Right lobe of liver (tissue), 6 donors: ENCODE measurements at regions not wholly inside any gene's neighbourhood (a gene's known extent, or its start where the extent isn't known, plus 50 kb on each side); places are given as distances from the start of the nearest gene placed in this dataset.

Experiments
- ATAC-seq, 4 donors: fragments of 200-7000 bp; cut with Tn5 transposase; one replicate each; pipeline ENCODE4 v1.9.1; 2020; ENCODE audit warnings: mild to moderate bottlenecking in 4 of 4, moderate library complexity in 4 of 4
- DNase-seq, 3 donors: peaks; one replicate each; pipeline ENCODE4 v3.0.0-alpha.2; 2020
- H3K27ac ChIP-seq, 3 donors: fragments of 200-600 bp; one replicate each; pipeline ENCODE4 v1.8.0; 2022
- H3K27me3 ChIP-seq, 2 donors: fragments of 200-600 bp; one replicate each; pipeline ENCODE4 v1.8.0; 2022
- H3K36me3 ChIP-seq, 4 donors: fragments of 200-600 bp; sonication (generic) in 1 of 4; one replicate each; pipeline versions ENCODE4 v1.5.1 to v1.8.0; 2017 to 2022; ENCODE audit warnings: control low read depth in 1 of 4
- H3K4me1 ChIP-seq, 4 donors: fragments of 200-600 bp; sonication (generic) in 1 of 4; one replicate each; pipeline versions ENCODE4 v1.5.1 to v1.8.0; 2017 to 2022; ENCODE audit warnings: control low read depth in 1 of 4
- H3K4me3 ChIP-seq, 3 donors: fragments of 200-600 bp; one replicate each; pipeline ENCODE4 v1.8.0; 2022
- H3K9me3 ChIP-seq, 4 donors: fragments of 200-600 bp; sonication (generic) in 1 of 4; one replicate each; pipeline versions ENCODE4 v1.5.1 to v1.8.0; 2017 to 2022; ENCODE audit warnings: control low read depth in 1 of 4
- CTCF ChIP-seq, 4 donors: fragments of 200-600 bp in 3 of 4; fragments of 450-650 bp in 1 of 4; IDR thresholded peaks; one replicate each; pipeline versions ENCODE4 v1.5.1 to v1.8.0; 2016 to 2022; ENCODE audit warnings: antibody characterized with exemption in 4 of 4, mild to moderate bottlenecking in 2 of 4
- POLR2A ChIP-seq: fragments of 450-650 bp; IDR thresholded peaks from one replicate; pipeline ENCODE4 v1.6.1; 2017; ENCODE audit warnings: antibody characterized with exemption, mild to moderate bottlenecking
- WGBS: methylation state at CpG from one replicate; pipeline ENCODE4 v1.1.6; 2018; ENCODE audit warnings: low coverage, low lambda C conversion rate; ENCODE audit not compliant: insufficient coverage; ENCODE audit errors: missing lambda C conversion rate; 5-methylcytosine and 5-hydroxymethylcytosine counted together
- intact Hi-C, 2 donors: fragments of 100-400 bp; cut with DNase I; formaldehyde crosslinking; loops; one replicate each; pipeline versions ENCODE4 v1.11.2 to v1.14.1; 2022
- donor health status: DM: no; HTN: yes; CAD: no.
- donor health status: DM: no; HTN: no; CAD: no.
- donor health status: DM: no; HTN: no; CAD: no.
- donor health status: DM: no; HTN: yes; CAD: no.
- donor health status: DM: no; HTN: yes; CAD: no.

- intact Hi-C loops = no loop called here
- H3K4me1 ChIP-seq = no peaks in the 10 kb centered on the region
- no peaks in the 10 kb centered on the region for H3K9me3 ChIP-seq
- no peaks in the 10 kb centered on the region for H3K27me3 ChIP-seq
- peak; percentile 44 to 62 (median 51) for TF ChIP-seq CTCF (IDR thresholded peaks at IDR 0.05)
- TF ChIP-seq POLR2A = no peak
- H3K36me3 ChIP-seq = no peaks in the 10 kb centered on the region
- ATAC-seq (peak; percentile 52 to 73 (median 58)), DNase-seq (no peak)
- no peak overlapping the region for H3K27ac ChIP-seq
- WGBS = 36% methylated on average over 2 of the region's 2 CpGs
- H3K4me3 ChIP-seq = no peak overlapping the region
Observed at GRCh38 chr2:196277002-196277401, 105.6 kb upstream of the STK17B start.

GRCh38 chr2:196278491-196278911 lies 107.1 kb upstream of the STK17B start:
- H3K27me3 ChIP-seq = no peaks in the 10 kb centered on the region
- no peaks in the 10 kb centered on the region for H3K9me3 ChIP-seq
- TF ChIP-seq CTCF (IDR thresholded peaks at IDR 0.05) (no peak), POLR2A (no peak)
- intact Hi-C loops = no loop called here
- H3K36me3 ChIP-seq = no peaks in the 10 kb centered on the region
- H3K4me1 ChIP-seq = no peaks in the 10 kb centered on the region
- DNase-seq (no peak), ATAC-seq (no peak)
- no peak overlapping the region for H3K27ac ChIP-seq
- H3K4me3 ChIP-seq = no peak overlapping the region
- WGBS = 88% methylated on average over 10 of the region's 10 CpGs

GRCh38 chr2:196279541-196279940 lies 108.2 kb upstream of the STK17B start:
- Histone ChIP-seq H3K27me3 (no peaks in the 10 kb centered on the region), H3K4me3 (no peak overlapping the region), H3K27ac (no peak overlapping the region), H3K36me3 (no peaks in the 10 kb centered on the region), H3K9me3 (no peaks in the 10 kb centered on the region), H3K4me1 (no peaks in the 10 kb centered on the region)
- intact Hi-C loops = no loop called here
- TF ChIP-seq CTCF (IDR thresholded peaks at IDR 0.05) (no peak), POLR2A (no peak)
- 86% methylated on average over 3 of the region's 3 CpGs for WGBS
- ATAC-seq = no peak
- DNase-seq = no peak

- Histone ChIP-seq H3K4me3 (no peak overlapping the region), H3K27me3 (no peaks in the 10 kb centered on the region), H3K27ac (no peak overlapping the region), H3K4me1 (no peaks in the 10 kb centered on the region), H3K36me3 (no peaks in the 10 kb centered on the region), H3K9me3 (no peaks in the 10 kb centered on the region)
- ATAC-seq (no peak), DNase-seq (no peak)
- no peak for TF ChIP-seq CTCF (IDR thresholded peaks at IDR 0.05)
- no peak for TF ChIP-seq POLR2A
- 68% methylated on average over 3 of the region's 3 CpGs for WGBS
- intact Hi-C loops = loop anchor here in 1 of 2 donors (10.0 kb wide), 1 partner anchor 471 kb away; no protein-coding TSS in a partner anchor
Observed at GRCh38 chr2:196284144-196284844, 112.9 kb upstream of the STK17B start.
